ENCODE measurements at regions not wholly inside any gene's neighbourhood (a gene's known extent, or its start where the extent isn't known, plus 50 kb on each side); places are given as distances from the start of the nearest gene placed in this dataset.
"Not testable (repeated sequence)": the region's sequence is repeated elsewhere in the genome, so short reads cannot be mapped to it uniquely, and the experiment has no call there.

GRCh38 chr12:131362291-131363211 lies 348.3 kb upstream of the SFSWAP start:
- no peak for DNase-seq (ENCODE audit: low read depth)

DNA sequence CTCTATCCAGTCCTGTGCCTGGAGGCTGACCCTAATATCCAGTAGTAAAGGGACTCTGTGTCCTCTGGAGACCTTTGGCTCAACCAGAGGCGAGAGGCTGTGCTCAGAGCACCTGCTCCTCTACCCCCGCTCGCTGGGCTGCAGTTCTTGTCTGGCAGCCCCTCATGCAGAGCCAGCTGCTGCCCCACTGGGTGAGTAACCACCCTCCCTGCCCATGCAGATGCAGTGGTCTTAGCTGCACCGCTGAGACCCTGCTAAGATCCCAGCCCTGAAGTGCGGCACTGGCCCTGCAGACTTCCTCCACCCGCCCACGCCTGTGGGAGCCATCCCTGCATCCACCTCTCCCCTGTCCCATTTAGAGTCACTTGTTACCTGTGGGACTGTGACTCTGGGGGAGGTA lies 347.5 kb upstream of the SFSWAP start:
- no peak for DNase-seq (ENCODE audit: low read depth)

GRCh38 chr12:131363841-131364495 lies 346.9 kb upstream of the SFSWAP start:
- DNase-seq (ENCODE audit: low read depth), result no peak

- DNase-seq (ENCODE audit: low read depth), result no peak
Measured at GRCh38 chr12:131364903-131365820, 345.7 kb upstream of the SFSWAP start.

- DNase-seq (ENCODE audit: low read depth), result no peak
Measured at GRCh38 chr12:131365821-131366260, 345.0 kb upstream of the SFSWAP start.

GRCh38 chr12:131366261-131366871 lies 344.5 kb upstream of the SFSWAP start:
- DNase-seq (ENCODE audit: low read depth), result no peak

- not testable (repeated sequence) for DNase-seq (ENCODE audit: low read depth)
Measured at GRCh38 chr12:131367067-131367982, 343.6 kb upstream of the SFSWAP start.

DNA sequence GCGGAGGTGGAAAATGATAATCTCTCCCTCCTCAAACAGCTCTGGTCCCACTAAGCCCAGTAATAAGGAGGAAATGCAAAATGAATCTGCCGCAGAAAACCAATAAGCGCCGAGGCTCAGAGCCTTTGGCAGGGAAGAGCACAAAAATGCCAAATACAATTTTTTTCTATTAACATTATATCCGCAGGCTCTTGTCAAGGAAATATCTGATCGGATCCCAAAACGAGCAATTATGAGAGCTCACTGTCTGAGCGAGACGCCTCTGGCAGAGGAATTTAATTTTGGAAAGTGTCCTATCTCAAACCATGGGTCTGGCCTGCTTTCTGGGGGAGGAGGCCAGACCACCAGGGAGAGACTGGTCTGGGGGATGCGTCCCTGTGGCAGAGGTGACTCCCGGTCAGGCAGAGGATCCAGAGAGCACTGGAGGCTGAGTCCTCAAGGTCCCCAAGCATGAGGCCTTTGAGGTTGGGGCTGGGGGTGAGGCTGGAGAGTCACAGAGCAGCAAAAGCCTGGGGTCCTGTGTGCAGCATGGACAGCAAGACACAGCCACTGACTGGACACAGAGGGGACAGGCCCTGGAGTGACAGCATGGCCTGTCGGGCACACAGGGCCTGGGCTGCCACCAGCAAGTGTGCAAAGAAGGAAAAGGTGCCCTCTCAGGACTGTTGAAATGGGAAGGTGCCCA lies 342.8 kb upstream of the SFSWAP start:
- no peak for DNase-seq (ENCODE audit: low read depth)

DNA sequence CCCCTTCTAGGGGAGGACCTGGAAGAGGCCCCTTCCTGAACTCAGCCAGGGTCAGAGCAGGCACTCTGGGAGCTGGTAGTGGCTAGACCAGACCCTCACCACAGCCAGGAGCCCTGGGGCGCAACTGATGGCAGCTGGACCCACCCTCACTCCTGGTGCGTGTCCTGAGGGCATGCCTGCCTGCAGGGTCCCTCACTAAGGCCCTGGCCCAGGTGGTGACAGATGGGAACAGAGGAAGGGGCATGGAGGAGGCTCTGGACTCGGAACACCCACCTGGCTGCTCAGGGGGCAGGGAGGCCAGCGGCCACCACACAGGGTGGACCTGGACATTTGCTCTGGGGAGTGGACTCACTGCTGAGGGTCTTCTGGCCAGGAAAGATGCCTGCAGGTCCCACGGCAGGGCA lies 342.2 kb upstream of the SFSWAP start:
- DNase-seq (ENCODE audit: low read depth), result no peak

DNA sequence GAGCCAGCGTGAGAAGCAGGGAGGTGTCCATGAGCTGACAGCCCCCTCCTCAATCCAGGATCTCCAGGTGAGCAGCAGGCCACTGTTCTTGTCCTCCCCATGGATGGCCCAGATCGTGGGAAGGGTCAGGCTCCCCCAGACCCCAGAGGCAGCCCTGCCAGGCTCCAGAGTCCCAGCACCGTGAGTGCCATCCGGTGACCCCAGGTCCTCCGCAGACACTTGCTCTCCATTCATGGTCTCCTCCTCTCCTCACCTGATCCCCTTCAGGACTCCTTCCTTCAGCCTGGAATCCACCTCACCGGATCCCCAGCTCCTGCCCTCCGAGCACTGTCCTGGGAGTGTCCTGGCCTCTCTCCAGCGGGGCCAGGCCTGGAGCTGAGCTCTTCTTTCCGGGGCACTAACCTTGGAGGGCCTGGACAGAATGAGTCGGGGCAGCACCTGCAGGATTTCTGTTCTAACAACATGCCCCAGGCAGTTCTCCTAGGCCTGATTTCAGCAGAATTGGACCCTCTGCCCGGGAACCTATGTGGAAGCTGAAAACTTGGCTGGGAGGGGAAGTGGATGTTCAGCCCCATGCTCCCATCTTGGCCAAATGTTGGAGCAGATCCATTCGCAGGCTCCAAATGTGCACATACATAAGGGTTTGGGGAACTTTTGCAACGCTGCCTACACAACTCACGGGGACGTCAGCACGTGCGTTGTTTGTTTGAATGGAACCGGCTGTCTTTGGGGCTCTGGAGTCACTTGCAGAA lies 341.6 kb upstream of the SFSWAP start:
- no peak for DNase-seq (ENCODE audit: low read depth)

DNA sequence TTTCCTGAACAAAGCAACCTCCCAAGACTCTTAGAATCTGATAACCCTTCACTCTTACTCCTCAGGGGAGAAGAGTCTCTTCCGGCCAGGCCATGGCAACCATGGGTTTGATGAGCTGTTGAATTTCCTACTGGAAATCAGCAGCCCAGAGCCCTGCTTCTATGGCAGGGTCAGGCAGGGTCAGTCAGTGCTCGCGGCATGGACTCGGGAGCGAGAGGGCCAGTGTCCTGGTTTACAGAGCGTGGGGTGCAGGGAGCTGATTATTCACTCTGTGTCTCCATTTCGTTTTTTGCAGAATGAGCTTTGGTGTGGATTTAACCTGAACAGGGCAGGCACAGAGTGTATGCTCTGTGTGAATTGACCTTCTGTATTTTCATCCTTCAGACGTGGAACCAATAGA lies 340.6 kb upstream of the SFSWAP start:
- no peak for DNase-seq (ENCODE audit: low read depth)

- DNase-seq (ENCODE audit: low read depth), result no peak
Measured at GRCh38 chr12:131370791-131371347, 340.0 kb upstream of the SFSWAP start.

DNA sequence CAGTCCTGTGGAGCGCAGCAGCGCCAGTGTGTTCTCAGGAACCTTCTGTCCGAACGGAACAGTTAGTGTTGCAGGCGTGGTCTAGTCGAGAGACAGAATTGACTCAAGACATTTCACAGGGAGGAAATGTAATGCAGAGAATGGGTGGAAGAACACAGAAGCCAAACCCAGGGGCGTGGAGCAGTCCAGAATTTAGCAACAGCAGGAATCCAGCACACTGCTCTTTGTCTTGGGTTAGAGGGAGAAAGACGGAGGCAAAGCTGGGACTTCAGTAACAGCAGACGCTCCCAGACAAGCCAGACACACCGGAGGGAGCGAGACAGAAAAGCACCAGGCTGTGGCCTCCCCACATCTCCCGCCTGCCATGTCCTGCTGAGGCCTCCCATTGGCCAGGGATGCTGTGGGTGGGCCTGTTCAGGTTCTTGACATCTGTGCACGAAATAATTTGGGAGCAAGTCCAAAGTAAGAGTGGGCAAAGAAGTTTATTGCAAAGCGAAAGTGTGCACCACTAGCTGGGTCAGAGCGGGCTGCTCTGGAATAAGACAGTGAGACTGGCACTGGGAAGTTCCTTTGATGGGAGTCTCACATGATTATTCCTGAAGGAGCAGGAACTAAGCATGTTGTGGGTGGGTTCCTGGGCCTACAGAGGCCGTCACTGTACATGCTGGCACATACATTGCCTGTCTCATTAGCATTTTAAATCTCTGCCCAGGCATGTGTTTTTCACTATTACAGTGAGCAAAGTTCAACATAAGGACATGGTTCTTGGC lies 339.3 kb upstream of the SFSWAP start:
- DNase-seq (ENCODE audit: low read depth), result no peak

GRCh38 chr12:131372171-131372475 lies 338.8 kb upstream of the SFSWAP start:
- DNase-seq (ENCODE audit: low read depth), result no peak

GRCh38 chr12:131372706-131373195 lies 338.1 kb upstream of the SFSWAP start:
- no peak for DNase-seq (ENCODE audit: low read depth)

GRCh38 chr12:131375261-131375971 lies 335.5 kb upstream of the SFSWAP start:
- no peak for DNase-seq (ENCODE audit: low read depth)

- no peak for DNase-seq (ENCODE audit: low read depth)
Measured at GRCh38 chr12:131375972-131376345, 334.9 kb upstream of the SFSWAP start.
